ENCODE measurements at regions not wholly inside any gene's neighbourhood (a gene's known extent, or its start where the extent isn't known, plus 50 kb on each side); places are given as distances from the start of the nearest gene placed in this dataset.

- no peak for DNase-seq
These were observed 1097.6 kb upstream of the PHF14 start for GRCh38 chr7:9876053-9876452.

DNA sequence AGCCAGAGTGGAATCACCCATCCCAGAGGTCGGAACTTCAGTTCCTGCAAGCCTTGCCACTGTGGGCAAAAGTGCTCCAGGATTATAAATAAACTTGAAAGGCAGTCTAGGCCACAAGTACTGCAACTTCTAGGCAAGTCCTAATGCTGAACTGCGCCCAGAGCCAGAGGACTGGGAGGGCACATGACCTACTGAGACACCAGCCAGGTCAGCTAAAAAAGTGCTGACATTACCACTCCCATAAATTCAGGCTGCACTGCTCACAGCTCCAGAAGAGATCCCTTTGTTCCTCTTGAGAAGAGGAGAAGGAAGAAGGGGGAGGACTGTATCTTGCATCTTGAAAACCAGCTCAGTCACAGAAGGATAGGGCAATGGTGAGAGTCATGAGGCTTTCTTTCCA, 1084.1 kb upstream of the PHF14 start:
- no peak for DNase-seq

DNA sequence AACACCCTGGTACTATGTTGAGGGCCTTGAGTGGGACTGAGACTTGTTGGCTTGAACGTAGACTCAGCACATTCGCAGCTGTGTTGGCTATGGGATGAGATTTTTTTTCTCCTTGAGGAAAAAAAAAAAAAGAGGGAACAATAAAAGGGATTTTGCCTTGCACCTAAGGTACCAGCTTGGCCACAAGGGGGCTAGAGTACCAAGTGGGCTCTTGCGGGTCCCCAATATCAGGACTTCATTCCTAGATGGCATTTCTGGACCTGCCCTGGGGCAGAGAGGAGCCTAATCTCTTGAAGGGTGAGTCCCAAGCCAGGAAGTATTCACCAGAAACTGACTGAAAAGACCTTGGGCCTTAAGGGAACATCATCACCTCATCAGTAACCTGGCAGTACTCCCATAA, 1083.6 kb upstream of the PHF14 start:
- no peak for DNase-seq

- no peak for DNase-seq
These were observed 1082.6 kb upstream of the PHF14 start for GRCh38 chr7:9891056-9891455.

GRCh38 chr7:9900339-9900738, 1073.3 kb upstream of the PHF14 start:
- no peak for DNase-seq

GRCh38 chr7:9921326-9921725, 1052.3 kb upstream of the PHF14 start:
- no peak for DNase-seq

DNA sequence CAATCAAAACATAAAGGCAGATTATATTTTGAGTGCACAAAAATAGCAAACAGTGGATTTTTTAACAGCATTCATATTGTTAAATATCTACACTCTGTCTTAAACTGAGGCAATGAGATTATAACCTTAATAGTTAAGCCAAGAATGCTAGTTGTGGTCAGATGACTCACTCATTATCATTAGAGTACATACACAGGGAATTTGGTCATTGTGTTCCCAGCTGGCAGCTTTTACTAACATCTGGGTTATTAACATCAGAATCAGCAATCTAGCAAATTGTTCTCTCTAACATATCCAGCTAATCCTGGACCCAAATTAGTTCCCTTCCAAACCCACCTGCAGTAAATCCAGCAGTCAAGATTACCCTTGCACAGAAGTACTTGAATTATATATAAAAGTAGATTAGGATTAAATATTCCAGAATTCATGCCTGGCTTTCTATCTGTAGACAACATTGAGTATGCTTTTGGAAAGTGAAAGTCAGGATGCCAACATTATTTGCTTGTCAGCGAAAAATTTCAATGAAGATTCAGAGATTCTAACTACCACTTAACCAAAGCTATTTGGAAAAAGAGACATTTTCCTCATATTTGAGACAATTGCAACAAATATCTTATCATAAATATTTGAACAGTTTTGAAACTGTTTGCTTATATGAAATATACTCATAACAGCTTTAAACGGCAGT, 1035.6 kb upstream of the PHF14 start:
- DNase-seq = no peak

DNA sequence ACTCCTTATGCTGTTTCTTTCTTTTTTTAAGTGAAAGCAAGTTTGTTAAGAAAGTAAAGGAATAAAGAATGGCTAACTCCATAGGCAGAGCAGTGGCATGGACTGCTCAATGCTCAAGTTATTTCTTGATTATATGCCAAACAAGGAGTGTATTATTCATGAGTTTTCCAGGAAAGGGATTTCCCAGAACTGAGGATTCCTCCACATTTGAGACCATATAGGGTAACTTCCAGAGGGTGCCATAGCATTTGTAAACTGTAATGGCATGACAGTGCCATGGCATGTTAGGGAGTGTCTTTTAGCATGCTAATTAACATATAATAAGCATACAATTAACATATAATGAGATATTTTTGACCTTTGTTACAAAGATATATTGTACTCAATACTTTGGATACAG, 1034.5 kb upstream of the PHF14 start:
- DNase-seq = no peak

DNA sequence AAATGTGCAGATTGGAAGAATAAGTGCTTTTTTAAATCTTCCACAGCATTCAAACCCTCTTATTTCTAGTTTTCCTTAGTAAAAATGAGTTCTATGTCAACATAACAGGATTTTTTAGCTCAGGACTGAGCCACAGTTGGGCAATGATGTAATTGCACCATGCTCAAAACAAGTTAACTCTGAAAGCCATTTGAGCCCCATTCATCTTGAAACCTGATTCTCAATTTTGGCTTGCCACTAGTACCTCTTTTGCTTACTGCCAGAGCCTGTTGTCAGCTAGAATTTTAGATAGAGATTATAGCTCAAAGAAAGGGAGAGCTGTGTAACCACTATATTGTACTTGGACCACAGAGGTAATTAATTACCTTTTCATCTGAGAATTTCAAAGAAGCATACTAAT, 1028.5 kb upstream of the PHF14 start:
- no peak for DNase-seq

GRCh38 chr7:9945857-9946256, 1027.8 kb upstream of the PHF14 start:
- no peak for DNase-seq

DNA sequence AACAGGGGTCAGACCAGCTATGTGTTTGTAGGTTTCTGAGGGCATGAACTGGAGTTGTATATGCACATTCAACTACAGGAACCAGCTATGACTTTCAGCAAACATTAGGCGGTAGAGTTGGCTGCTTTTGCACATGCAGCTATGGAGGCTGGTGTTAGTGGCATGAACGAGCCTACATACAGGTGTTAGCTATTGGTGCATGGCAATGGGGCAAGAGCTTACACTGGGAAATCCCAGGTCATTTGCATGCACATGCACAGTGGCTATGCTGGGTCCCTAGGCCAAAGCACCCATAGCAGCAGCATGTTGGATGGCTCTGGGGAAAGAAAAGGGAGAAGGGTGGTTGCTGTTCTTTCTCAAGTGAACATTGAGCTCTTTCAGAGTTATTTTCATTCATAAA, 1018.5 kb upstream of the PHF14 start:
- no peak for DNase-seq

GRCh38 chr7:9958486-9958885, 1015.2 kb upstream of the PHF14 start:
- no peak for DNase-seq

DNA sequence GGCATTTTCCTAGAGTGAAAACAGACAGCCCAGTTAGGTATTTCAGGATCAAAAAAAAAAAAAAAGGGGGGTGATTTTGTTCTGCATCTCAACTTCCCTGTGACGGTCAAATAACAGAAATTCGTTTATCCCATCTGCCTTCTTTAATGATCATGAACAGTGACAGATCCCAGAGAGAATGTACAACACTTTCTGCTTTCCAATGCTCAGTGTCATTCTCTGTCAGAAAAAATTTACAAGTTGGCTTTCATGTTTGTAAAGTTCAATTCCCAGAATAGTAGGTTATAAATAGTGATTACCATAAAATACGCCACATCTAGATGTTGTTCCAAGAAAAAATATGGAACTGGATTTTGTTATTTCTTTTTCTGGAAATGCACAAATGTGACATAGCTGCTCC, 1013.2 kb upstream of the PHF14 start:
- DNase-seq = no peak

DNA sequence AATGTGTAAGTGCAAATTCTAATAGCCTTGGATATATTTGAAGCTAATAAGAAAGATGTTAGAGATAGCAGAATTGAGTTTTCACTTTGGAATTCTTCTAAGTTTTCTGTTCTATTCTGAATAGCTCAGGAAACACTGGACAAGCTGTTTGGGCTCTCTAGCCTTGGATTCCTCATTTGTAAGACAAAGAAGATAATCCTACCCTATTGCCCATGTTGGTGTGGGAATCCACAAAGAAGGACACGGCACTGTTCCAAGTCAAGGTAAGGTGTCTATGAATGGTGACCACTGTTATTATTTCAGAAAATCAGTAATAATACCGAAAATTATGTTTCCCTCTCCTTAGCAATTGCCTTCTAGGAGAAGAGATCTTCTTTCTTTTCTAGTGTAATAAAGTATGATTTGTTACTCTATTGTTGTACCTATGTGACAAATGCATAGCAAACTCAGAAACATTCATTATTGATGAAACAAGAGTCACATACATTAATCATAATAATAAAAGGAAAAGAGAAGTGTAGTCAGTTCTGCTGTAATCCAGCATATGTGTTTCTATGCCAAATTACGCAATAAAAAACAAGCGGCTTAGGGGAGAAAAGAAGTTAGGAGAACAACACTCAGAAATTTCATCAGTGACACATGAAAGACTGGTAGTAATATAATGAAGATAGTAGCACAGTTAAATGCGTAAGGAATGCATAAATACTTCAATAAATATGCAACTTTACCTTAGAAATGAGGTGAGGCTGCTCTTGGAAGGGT, 1012.3 kb upstream of the PHF14 start:
- no peak for DNase-seq

- DNase-seq = no peak
These were observed 1010.9 kb upstream of the PHF14 start for GRCh38 chr7:9962742-9963141.

DNA sequence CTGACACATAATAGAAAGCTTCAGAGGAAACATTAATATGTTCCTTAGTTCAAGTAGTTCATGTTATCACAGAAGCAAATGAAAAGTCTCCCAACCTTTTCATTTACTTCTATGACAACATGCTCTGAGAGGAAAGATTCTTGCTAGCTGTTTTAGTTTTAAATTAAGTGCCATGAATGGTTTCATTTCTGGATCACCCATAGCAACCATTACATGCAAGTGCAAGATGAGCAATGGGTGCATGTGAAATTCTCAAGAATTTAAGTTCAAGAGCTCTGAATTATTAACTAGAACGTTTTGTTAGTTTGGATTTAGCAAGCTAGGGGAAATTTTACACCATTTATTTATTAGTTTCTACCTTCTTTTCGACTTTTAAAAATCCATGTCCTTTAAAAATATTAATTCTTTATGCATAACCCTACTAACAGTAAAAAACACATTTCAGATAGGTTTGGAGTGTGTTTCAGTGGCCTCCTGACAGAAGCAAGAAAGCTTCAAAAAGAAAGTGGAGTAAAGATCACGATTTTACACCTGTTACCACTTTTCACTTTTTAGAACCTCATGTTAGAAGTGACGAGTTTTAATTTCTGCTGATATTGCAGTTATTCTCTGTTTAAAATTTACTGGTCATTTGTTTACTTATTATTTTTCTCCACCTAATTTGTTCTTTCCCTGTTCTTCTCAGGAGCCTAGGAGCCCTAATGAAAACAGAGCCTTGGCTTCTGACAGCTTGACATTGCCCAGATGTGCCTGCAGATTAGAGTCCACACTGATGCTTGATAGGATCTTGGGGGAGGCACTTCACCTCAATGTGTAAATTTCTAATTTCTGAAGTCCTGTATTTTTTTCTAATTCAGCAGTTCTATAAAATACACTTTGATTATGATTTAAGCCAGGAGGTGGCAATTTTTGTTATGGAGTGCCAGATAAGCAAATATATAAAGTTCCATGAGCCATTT, 995.3 kb upstream of the PHF14 start:
- DNase-seq = no peak

DNA sequence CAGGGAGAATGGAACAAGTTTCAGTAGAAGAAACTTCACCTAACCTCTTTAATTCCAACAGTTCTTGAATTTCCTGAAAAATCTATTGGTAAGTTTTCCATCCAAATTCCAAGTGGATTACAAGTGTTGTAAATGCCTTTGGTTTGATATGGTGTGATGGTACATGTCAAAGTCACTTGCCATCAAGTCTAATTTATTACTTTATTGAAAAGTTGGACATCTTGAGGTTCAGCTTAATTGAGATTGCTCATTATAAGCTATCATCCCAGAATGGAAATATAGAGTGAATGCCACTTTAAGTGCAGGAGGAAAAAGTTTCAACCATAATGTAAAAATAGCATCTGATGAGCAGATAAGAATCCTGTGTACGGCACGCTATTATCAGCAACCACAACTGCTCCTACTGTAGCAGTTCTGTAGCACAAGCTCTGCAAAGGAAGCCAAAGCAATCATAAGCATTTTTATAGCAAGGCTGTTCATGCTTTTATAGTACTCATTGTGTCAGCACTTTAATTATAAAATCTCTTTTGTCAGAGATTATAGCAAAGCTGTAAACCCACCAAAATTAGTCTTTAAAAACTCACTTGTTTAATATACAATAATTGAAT, 991.8 kb upstream of the PHF14 start:
- DNase-seq = no peak

DNA sequence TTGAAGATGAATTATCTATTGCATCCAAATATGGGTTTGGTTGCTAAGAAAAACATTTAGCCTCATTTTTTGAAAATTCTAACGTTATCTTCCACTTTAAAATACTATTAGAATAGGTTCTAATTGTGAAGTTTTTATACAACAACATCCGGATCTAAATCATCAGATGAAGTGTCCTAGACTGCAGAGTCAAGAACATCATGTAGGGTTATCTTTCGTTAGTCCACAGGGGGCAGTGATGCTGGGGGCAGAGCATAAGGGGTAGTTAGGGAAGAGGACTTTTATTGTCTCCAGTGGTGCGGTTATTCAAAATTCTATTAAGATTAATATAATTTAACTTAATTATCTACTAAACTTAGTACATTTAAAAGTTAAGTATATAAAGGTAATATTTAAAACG, 990.6 kb upstream of the PHF14 start:
- no peak for DNase-seq

DNA sequence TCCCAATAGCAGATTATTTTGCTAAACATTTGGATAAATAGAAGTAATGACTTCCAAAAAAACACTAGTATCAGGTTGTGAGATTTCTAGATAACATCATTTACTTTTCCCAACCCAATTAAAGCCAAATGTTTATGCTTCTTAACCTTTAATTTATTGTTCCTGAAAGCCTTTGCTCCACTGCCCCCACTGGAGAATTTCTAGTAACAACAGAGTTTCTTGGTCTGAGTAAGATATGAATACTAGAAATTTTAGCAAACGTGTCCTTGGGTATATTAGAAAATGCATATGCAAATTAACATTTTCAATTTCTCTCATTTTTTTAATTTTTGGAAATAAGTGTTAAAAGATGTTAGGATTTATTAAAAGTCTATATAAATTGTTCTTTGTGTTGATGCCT, 958.0 kb upstream of the PHF14 start:
- DNase-seq = no peak

GRCh38 chr7:10022480-10022879, 951.2 kb upstream of the PHF14 start:
- DNase-seq = no peak

GRCh38 chr7:10022957-10023356, 950.7 kb upstream of the PHF14 start:
- no peak for DNase-seq

GRCh38 chr7:10034843-10035556, 938.7 kb upstream of the PHF14 start:
- DNase-seq = no peak

GRCh38 chr7:10036693-10037092, 937.0 kb upstream of the PHF14 start:
- DNase-seq = no peak

All from CD4-positive, alpha-beta T cell treated with Interleukin-15 for 1 hour (primary cell).